ENCODE measurements at regions not wholly inside any gene's neighbourhood (a gene's known extent, or its start where the extent isn't known, plus 50 kb on each side); places are given as distances from the start of the nearest gene placed in this dataset.

DNA sequence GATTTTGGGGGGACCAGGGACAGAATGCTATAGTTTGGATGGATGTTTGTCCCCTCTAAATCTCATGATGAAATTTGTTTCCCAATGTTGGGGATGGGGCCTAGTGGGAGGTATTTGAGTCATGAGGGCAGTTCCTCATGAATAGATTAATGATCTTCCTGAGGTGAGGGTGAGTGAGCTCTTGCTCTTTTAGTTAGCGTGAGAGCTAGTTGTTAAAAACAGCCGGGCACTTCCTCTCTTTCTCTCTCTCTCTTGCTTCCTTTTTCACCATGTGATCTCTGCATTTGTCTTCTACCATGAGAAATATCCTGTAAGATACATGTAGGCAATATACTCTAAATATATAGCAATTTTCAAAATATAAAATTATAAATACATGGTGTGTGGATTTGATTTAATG is 290.8 kb upstream of the PCDH9 start:
- H3K4me1 ChIP-seq (ENCODE audit: control insufficient read depth, insufficient read depth, low read length) = no peaks in the 10 kb centered on the region
- ChIA-PET POLR2A (no interaction called here), CTCF (no interaction called here)
- H3K27ac ChIP-seq (ENCODE audit: extremely low read depth, low read depth, low read length) = no peak overlapping the region
- no peak overlapping the region for H3K4me3 ChIP-seq (ENCODE audit: low read depth, low read length)
- H3K9me3 ChIP-seq (ENCODE audit: control insufficient read depth, insufficient read depth, low read depth, low read length) = no peaks in the 10 kb centered on the region
- no peaks in the 10 kb centered on the region for H3K36me3 ChIP-seq (ENCODE audit: control insufficient read depth in 2 of 2, insufficient read depth in 1 of 2, low read length in 2 of 2)
- TF ChIP-seq INSM2 (tag by site-specific recombination; IDR thresholded peaks at IDR 0.05) (no peak), ZNF560 (tag by site-specific recombination; IDR thresholded peaks at IDR 0.05; ENCODE audit: borderline replicate concordance) (no peak), ZNF530 (tag by site-specific recombination; IDR thresholded peaks at IDR 0.05; ENCODE audit: low read depth) (no peak), ZNF521 (tag by site-specific recombination; IDR thresholded peaks at IDR 0.05) (no peak), ZNF600 (tag by site-specific recombination; IDR thresholded peaks at IDR 0.05) (no peak), ZNF239 (tag by site-specific recombination; IDR thresholded peaks at IDR 0.05) (no peak), YY2 (tag by site-specific recombination; IDR thresholded peaks at IDR 0.05) (no peak), ZNF704 (tag by site-specific recombination; IDR thresholded peaks at IDR 0.05) (no peak), ZNF561 (tag by site-specific recombination; IDR thresholded peaks at IDR 0.05; ENCODE audit: borderline replicate concordance) (no peak), ZNF76 (tag by site-specific recombination; IDR thresholded peaks at IDR 0.05; ENCODE audit: borderline replicate concordance, low read depth) (no peak), SCRT1 (tag by site-specific recombination; IDR thresholded peaks at IDR 0.05; ENCODE audit: borderline replicate concordance) (no peak)
- TF ChIP-seq, protein P1, sequence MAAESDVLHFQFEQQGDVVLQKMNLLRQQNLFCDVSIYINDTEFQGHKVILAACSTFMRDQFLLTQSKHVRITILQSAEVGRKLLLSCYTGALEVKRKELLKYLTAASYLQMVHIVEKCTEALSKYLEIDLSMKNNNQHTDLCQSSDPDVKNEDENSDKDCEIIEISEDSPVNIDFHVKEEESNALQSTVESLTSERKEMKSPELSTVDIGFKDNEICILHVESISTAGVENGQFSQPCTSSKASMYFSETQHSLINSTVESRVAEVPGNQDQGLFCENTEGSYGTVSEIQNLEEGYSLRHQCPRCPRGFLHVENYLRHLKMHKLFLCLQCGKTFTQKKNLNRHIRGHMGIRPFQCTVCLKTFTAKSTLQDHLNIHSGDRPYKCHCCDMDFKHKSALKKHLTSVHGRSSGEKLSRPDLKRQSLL (tag by site-specific recombination; IDR thresholded peaks at IDR 0.05) = no peak
- TF ChIP-seq, protein P2, sequence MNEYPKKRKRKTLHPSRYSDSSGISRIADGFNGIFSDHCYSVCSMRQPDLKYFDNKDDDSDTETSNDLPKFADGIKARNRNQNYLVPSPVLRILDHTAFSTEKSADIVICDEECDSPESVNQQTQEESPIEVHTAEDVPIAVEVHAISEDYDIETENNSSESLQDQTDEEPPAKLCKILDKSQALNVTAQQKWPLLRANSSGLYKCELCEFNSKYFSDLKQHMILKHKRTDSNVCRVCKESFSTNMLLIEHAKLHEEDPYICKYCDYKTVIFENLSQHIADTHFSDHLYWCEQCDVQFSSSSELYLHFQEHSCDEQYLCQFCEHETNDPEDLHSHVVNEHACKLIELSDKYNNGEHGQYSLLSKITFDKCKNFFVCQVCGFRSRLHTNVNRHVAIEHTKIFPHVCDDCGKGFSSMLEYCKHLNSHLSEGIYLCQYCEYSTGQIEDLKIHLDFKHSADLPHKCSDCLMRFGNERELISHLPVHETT (tag by site-specific recombination; IDR thresholded peaks at IDR 0.05) = no peak
- TF ChIP-seq, protein P3, sequence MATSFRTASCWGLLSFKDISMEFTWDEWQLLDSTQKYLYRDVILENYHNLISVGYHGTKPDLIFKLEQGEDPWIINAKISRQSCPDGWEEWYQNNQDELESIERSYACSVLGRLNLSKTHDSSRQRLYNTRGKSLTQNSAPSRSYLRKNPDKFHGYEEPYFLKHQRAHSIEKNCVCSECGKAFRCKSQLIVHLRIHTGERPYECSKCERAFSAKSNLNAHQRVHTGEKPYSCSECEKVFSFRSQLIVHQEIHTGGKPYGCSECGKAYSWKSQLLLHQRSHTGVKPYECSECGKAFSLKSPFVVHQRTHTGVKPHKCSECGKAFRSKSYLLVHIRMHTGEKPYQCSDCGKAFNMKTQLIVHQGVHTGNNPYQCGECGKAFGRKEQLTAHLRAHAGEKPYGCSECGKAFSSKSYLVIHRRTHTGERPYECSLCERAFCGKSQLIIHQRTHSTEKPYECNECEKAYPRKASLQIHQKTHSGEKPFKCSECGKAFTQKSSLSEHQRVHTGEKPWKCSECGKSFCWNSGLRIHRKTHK (tag by site-specific recombination; IDR thresholded peaks at IDR 0.05) = no peak
- TF ChIP-seq, protein P4, sequence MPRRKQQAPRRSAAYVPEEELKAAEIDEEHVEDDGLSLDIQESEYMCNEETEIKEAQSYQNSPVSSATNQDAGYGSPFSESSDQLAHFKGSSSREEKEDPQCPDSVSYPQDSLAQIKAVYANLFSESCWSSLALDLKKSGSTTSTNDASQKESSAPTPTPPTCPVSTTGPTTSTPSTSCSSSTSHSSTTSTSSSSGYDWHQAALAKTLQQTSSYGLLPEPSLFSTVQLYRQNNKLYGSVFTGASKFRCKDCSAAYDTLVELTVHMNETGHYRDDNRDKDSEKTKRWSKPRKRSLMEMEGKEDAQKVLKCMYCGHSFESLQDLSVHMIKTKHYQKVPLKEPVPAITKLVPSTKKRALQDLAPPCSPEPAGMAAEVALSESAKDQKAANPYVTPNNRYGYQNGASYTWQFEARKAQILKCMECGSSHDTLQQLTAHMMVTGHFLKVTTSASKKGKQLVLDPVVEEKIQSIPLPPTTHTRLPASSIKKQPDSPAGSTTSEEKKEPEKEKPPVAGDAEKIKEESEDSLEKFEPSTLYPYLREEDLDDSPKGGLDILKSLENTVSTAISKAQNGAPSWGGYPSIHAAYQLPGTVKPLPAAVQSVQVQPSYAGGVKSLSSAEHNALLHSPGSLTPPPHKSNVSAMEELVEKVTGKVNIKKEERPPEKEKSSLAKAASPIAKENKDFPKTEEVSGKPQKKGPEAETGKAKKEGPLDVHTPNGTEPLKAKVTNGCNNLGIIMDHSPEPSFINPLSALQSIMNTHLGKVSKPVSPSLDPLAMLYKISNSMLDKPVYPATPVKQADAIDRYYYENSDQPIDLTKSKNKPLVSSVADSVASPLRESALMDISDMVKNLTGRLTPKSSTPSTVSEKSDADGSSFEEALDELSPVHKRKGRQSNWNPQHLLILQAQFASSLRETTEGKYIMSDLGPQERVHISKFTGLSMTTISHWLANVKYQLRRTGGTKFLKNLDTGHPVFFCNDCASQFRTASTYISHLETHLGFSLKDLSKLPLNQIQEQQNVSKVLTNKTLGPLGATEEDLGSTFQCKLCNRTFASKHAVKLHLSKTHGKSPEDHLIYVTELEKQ (tag by site-specific recombination; IDR thresholded peaks at IDR 0.05; ENCODE audit: borderline replicate concordance) = no peak
